HG03039 (cell line): ENCODE measurements at regions not wholly inside any gene's neighbourhood (a gene's known extent, or its start where the extent isn't known, plus 50 kb on each side); places are given as distances from the start of the nearest gene placed in this dataset.
"Not testable (repeated sequence)": the region's sequence is repeated elsewhere in the genome, so short reads cannot be mapped to it uniquely, and the experiment has no call there.

Experiments
- ATAC-seq: cut with Tn5 transposase; IDR thresholded peaks from one replicate; pipeline ENCODE4 v1.9.1; 2021; ENCODE audit warnings: mild to moderate bottlenecking, moderate library complexity; ENCODE audit not compliant: unreplicated experiment

DNA sequence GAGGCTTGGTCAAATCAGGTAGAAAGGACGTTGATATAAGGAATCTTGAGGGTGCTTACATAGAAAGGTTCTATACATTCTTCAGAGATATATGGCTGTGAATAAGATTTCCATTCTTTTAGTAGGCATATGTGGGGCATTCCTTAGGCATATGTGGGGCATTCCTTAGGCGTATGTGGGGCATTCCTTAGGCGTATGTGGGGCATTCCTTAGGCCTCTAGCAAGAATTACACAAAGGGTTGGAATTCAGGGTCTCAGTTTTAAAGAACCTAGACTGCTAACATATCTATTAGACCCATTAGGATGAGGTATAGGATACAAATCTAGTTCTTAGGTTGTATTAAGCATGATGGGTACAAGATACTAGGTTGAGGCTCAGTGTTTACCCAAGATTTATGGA is 607.8 kb downstream of the SI start:
- no peak for ATAC-seq

DNA sequence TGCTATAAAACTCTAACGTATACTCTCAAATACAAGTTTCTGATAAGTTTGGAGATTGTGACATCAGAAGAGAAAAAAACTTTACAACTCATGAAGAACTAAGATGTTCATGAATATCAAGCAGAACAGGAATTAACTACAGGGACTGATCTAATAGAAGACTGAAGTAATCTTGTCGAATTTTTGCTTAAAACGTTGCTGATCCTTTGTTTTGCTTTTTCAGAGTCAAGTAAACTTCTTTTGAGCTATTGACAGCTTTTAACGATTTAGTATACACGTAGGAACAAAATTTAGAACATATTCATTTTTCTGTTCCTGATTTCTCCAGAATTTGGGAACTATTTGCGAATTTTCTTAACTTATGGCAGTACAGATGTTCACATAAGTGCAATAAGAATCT is 610.2 kb downstream of the SI start:
- ATAC-seq = no peak

DNA sequence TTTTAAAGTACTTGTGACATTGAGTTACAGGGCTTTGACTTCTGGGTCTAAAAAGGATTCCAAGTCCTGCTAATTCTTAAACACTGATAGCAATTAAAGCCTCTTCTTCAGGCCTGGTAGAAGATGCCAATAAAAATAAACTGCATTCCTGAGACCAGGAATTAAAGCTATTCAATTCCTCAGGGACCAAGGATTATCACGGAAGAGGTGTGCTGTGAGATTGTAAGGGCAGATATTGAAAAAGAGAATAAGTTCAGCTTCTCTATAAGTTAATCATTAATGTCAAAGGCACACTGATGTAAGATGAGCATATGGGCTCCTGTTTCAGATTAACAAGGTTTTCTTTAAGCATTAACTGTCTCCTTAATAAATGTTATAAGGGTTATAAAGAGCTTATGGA is 611.3 kb downstream of the SI start:
- no peak for ATAC-seq

DNA sequence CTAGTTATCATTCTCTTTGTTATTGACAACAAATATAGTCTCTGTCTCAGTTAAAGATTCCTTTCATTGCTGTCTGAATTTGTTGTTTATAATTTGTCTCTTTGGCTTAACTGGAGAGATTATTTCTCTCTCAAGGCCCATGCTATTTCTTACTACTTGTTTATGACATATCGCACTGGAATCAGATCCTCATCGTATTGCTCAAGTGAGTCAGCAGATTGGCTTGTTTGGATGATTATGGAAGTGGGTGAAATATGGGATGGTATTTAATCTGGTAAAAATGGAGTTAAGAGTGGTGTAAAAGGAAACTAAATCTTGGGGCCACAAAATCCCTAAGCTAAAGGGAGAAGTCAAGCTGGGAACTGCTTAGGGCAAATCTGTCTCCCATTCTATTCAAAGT is 613.1 kb downstream of the SI start:
- no peak for ATAC-seq

DNA sequence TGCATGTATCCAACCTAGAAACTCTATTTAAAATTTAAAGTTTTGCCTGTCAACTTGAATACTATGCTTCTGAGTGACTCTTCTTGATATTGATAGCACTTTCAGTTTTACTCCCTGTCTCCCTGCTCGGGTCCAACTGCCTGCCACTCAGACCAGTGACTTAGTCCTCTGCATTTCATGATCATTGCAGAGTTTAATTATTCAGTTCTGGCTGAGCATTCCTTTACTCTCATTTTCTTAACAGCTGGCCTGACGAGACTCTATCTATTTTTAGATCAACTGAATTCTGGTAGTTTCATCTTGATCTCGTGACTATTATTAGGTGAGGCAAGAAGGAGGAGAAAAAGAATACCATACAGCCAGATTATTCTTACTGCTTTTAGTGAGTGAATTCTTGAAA is 617.4 kb downstream of the SI start:
- no peak for ATAC-seq

DNA sequence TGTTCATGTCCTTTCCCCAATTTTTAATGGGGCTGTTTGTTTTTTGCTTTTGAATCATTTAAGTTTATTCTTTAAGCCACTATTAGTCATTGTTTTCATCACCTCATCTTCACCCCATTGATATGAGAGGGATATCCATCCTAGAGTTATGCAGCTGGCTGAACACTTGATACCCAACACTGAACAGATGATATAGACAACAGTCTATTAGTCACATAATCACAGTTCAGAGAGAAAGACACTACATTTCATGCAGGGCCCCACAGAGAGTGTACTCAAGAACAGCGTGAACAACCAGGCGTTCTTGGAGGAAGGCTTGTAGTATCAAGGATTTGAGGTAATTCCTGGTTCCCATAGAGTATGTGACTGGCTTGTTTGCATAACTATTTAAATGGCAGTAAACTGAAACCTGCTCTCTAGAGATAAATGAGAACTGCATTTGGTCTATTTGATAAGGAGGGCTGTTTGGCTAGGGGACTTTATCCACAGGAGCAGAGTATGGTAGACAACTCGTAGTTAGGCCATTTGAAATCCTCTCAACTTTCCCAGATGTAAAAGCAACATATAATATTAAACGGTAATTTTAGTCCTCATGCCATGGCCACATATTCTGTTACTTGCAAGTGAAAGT is 618.7 kb downstream of the SI start:
- no peak for ATAC-seq

DNA sequence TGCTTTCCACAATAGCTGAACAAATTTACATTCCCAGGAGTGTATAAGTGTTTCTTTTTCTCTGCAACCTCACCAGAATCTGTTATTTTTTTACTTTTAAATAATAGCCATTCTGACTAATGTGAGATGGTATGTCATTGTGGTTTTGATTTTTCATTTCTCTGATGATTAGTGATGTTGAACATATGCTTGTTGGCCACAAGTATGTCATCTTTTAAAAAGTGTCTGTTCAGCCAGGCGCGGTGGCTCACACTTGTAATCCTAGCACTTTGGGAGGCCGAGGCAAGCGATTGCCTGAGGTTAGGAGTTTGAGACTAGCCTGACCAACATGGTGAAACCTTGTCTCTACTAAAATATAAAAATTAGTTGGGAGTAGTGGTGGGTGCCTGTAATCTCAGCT is 619.3 kb downstream of the SI start:
- ATAC-seq = no peak

DNA sequence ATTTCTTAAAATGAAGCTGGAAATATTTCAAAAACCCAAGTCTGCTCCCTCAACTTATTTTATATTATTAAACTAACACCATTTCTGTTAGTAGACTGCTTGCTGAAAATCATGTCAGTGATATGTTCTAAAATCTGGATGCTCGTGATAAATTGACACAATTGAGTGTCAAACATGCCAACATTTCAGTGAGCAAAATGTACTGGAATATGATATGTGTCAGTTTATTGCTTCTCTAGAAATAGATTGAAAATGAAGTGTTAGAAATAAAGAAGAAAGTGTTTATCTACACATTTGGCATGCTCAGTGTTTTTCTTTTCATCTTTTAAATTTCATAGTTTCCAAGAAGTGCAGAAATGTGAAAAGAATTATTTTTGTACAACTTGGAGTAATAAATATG is 624.6 kb downstream of the SI start:
- ATAC-seq = no peak

DNA sequence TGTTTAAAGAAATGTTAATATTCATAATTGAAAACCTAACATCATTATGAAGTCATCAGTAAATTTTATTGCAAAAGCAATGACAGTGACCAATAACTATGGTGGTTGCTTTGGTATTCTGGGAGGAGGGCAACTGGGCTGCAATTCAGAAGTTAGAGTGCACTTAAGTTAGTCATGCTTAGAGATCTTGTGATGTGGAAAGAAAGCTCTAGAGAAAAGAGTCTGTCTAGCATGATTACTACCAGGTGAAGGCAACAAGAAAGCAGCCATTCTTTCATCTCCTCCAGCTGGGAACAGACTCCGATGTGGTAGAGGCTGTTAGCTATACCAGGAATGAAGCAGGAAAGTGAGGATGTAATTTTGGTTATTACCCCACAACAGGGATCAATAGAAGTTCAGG is 625.6 kb downstream of the SI start:
- no peak for ATAC-seq

DNA sequence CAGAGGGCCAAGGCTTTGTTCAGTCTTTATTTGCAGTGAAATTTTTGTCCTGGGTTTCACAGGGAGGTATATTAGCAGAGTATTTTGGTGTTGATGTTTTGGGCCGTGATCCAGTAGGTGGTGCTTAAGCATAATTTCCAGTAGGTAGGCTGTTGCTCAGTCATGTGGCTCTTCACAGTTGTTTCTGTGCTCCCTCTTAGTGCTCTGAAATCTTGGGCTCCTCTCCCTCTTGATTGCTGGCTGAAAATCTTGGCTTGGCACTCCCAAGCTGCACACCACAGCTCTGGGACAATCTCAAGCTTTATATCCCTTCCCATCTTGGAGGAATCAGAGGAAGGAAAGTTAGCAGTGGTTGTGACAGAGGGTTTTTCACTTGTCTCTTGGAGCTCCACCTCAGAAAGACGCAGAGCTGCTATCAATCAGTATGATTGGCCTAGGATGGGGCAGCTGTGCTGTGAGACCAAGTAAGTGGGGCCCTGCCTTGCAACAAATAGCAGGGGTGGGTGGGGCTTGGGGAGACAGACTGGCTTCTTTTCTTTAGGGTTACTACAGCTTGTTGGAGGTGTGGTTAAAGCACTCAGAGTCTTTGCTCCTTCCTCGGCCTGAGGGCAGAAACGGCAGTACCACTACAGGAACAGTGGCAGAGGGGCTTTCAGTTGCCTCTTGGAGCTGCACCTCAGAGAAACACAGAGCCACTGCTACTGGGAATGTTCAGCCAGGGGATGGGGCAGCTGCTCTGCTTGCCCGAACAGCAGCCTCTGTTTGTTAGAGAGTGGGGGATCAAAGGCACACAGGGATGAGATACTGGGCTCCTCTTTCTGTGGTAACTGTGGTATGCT is 627.0 kb downstream of the SI start:
- ATAC-seq = no peak

DNA sequence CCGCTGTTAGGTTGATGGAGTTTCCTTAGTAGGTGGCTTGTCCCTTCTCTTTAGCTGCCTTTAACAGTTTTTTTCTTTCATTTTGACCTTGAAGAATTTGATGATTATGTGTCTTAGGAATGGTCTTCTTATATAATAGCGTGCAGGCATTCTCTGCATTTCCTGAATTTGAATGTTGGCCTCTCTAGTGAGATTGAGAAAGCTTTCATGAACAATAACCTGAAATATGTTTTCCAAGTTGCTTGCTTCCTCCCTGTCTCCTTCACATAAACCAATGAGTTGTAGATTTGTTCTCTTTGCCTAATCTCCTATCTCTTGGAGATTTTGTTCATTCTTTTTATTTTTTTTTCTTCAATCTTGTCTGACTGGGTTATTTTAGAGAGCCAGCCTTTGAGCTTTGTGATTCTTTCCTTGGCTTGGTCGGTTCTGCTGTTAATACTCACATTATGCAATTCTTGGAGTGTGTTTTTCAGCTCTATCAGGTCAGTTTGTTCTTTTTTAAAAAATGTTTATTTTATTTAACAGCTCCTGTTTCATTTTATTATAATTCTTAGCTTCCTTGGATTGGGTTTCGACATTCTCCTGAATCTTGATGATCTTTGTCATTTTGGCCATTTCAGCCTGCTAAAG is 627.9 kb downstream of the SI start:
- ATAC-seq = no peak

DNA sequence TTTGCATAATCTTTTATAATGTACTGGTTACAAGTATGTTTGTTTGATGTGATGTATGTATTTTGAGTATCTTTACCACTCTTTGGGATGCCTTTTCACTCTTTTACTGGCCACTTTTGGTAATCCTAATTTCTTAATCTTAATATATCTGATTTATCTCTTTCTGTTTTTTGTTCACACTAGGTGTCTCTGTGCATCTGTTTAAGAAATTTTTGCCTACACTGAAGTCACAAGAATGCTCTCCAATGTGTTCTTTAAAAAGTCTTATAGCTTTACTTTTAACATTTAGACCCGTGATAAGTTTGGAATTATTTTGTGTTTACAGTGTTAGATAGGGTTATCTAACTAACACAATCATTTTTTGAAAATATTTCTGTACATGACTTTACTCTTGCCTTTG is 659.1 kb downstream of the SI start:
- ATAC-seq = no peak

DNA sequence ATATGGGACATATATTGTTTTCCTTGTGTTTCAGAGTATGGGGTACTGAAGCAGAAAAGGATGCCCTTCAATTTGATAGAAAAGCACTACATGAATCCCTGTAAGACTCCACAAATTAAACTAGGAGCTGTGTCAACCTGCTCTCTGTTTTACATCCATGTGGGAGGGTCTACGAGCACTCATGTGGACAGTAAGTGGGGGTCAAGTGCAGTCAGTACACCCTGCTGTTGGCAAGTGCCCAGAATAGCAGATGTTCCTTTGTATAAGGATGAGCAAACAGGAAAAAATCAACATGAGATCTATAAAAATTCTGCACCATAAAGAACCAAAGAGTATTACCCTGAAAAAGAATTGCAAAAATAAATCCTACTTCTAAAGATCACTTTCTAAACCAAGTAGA is 659.9 kb downstream of the SI start:
- ATAC-seq = no peak

DNA sequence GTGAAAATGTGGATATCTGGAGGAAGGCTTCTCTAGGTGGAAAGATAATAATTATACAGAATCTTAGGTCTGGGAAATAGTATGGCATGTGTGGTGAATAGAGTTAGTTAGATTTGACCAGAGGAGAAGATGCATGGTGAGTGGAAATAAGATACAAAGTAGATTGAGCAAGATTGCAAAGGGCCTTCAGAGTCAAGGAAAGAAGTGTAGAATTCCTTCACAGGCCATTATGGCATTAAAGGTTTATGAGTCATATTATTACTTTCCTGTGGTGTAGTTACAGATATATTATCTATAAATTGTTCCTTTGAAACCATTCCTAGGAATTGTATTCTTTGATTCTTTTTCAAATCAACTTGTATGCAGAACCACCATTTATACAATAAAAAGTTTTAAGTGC is 660.3 kb downstream of the SI start:
- no peak for ATAC-seq

DNA sequence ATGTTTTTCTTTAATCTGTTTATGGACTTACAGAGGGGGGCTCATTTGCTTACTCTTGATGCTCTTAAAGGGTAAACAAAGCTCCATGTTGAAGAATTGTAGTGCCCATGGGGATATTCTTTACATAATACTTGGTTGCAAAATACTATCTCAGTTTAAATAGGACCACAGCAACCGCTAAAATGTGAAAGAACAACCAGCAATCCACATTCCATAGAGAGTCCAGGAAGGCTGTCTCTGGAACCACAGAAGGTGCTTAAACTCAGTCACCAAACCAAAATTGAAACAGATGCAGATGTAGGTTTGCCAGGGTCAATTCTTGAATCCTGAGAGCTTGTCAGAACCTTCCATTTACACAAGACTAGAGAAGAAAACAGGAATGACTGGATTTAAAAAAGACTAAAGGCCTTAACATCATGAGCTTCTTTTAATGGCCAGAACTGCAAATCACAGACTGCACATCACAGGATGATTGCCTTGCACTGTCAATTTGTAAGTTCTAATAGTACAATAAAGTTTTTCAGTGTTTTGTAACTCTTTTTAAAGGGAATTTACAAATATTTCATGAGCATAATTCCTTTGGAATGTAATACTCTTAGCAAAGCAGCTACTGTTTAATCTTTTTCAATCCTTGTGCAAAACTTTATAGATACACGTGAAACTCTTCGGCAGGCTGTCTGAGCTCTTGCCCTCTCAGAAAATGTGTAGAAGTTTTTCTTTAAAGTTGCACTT is 661.6 kb downstream of the SI start:
- no peak for ATAC-seq

DNA sequence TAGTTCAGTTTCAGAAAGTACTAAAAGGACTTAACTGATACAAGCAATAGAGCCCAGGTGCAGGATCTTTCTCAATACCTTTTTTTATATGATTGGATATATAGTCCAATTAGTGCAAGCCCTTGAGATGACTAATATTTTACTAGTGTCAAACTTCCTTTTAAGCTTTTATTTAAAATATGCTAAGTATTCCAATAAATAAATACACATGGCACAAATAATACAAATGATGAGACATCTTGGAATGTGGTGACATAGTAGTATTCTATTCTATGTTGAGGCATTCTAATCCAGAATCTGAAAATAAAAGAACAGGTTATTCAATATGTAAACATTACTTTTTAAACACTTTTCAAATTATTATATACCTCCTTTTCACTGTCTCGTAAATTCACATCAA is 670.0 kb downstream of the SI start:
- no peak for ATAC-seq

DNA sequence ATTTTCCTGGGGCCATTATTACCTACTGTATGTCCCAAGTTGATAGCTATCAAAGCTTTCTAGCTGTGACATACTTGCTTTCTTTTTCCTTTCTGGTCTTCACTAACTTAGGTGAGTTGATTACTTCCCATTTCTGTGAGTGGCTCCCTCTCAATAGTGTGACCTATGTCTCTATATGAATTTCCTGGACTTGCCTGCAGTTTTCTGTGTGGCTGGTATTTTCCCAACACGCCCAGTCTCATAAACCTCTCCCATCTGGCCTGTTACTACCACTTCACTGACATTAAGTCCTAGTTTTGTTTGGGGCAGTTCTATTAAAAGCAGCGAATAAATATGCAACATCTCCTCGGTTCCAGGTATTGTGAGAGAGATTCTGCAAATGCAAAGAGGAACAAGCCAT is 671.2 kb downstream of the SI start:
- no peak for ATAC-seq

DNA sequence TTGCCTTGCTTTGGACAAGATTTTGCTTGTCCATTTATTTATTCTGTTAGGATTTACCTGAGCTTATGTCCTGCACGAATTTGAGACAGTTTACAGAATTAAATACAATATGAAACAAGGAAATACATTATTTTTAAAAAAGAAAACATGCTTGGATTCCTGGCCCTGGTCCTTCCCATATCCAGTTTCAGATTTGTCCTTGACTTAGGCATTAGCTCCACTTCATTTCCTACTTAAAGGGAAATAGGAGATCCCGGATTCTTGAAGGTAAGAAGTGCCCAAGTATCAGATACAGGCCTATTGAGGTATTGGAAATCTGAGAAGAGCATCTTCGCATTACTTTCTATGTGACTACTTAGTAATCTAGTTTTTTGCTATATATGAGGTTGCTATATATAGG is 672.0 kb downstream of the SI start:
- no peak for ATAC-seq

DNA sequence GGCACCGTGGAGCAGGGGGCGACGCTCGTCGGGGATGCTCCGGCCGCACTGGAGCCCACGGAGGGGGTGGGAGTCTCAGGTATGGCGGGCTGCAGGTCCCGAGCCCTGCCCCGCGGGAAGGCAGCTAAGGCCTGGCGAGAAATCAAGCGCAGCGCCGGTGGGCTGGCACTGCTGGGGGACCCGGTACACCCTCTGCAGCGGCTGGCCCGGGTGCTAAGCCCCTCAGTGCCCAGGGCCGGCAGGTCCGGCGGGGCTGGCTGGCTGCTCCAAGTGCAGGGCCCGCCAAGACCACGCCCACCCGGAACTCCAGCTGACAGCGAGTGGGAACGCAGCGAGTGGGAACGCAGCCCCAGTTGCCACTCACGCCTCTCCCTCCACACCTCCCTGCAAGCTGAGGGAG is 676.4 kb downstream of the SI start:
- ATAC-seq = no peak

DNA sequence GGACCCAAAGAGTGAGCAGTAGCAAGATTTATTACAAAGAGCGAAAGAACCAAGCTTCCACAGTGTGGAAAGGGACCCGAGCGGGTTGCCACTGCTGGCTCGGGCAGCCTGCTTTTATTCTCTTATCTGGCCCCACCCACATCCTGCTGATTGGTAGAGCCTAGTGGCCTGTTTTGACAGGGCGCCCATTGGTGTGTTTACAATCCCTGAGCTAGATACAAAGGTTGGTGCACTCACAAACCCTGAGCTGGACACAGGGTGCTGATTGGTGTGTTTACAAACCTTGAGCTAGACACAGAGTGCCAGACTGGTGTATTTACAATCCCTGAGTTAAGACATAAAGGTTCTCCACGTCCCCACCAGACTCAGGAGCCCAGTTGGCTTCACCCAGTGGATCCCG is 676.9 kb downstream of the SI start:
- ATAC-seq = not testable (repeated sequence)

DNA sequence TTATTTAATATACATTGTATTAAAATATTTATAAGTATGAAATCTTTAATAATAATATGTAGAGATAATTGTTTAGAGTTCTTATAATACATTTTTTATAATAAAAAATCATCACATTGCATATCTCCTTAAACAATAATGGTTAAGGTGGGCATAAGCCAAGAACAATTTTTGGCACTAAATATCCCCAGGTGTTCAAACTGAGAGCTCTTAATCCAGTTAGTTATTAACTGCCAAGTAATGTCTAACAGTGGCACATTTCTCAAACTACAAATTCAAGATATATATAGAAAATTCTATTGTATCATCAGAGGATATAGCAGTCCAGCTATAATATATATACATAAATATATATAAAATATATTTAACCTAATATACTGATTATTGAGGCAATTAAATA is 680.8 kb downstream of the SI start:
- ATAC-seq = no peak

DNA sequence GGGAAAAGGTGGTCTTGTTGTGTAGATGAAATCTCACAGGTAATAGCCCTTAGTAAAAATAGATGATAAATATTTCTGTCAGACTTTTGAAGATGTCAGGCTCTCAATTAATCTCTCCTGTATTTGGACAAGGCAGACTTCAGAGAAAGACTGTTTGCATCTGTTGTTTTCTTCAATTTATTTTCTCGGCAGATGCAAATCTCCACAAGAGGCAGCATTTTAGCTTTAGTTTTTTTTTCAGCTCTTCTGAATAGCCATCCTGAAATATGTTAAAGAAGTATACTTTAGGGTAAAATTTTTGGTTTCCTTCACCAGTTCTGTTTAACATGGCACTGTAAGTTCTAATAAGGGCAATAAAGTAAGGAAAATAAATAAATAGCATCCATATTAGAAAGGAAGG is 685.1 kb downstream of the SI start:
- ATAC-seq = no peak
